ENCODE measurements at regions not wholly inside any gene's neighbourhood (a gene's known extent, or its start where the extent isn't known, plus 50 kb on each side); places are given as distances from the start of the nearest gene placed in this dataset.

- ATAC-seq (no peak), DNase-seq (no peak)
Observed at GRCh38 chr1:17976854-17977253, 130.7 kb upstream of the IGSF21 start.

- no peak for DNase-seq
- ATAC-seq: no peak
Observed at GRCh38 chr1:17978016-17978415, 129.6 kb upstream of the IGSF21 start.

GRCh38 chr1:17979815-17980214 lies 127.8 kb upstream of the IGSF21 start:
- no peak for ATAC-seq
- no peak for DNase-seq

GRCh38 chr1:17982197-17982596 lies 125.4 kb upstream of the IGSF21 start:
- ATAC-seq: no peak
- DNase-seq: no peak

- DNase-seq: peak; percentile 34
- no peak for ATAC-seq
Observed at GRCh38 chr1:17984583-17984982, 123.0 kb upstream of the IGSF21 start.

GRCh38 chr1:17986156-17986555 lies 121.4 kb upstream of the IGSF21 start:
- no peak for ATAC-seq
- no peak for DNase-seq

GRCh38 chr1:17990401-17990800 lies 117.2 kb upstream of the IGSF21 start:
- DNase-seq (no peak), ATAC-seq (no peak)

GRCh38 chr1:17991996-17992395 lies 115.6 kb upstream of the IGSF21 start:
- DNase-seq: no peak
- ATAC-seq: no peak

- DNase-seq (no peak), ATAC-seq (no peak)
Observed at GRCh38 chr1:17992800-17993199, 114.8 kb upstream of the IGSF21 start.

GRCh38 chr1:17994046-17994445 lies 113.6 kb upstream of the IGSF21 start:
- DNase-seq: no peak
- ATAC-seq: no peak

- ATAC-seq: no peak
- DNase-seq: no peak
Observed at GRCh38 chr1:17995480-17995879, 112.1 kb upstream of the IGSF21 start.

- no peak for ATAC-seq
- DNase-seq: no peak
Observed at GRCh38 chr1:17998889-17999288, 108.7 kb upstream of the IGSF21 start.

- no peak for ATAC-seq
- DNase-seq: no peak
Observed at GRCh38 chr1:17999884-18000283, 107.7 kb upstream of the IGSF21 start.

GRCh38 chr1:18001725-18002124 lies 105.9 kb upstream of the IGSF21 start:
- DNase-seq (no peak), ATAC-seq (no peak)

- DNase-seq (no peak), ATAC-seq (no peak)
Observed at GRCh38 chr1:18004278-18004677, 103.3 kb upstream of the IGSF21 start.

- DNase-seq (no peak), ATAC-seq (no peak)
Observed at GRCh38 chr1:18005238-18005637, 102.4 kb upstream of the IGSF21 start.

GRCh38 chr1:18007391-18008041 lies 100.1 kb upstream of the IGSF21 start:
- ATAC-seq (no peak), DNase-seq (no peak)

- ATAC-seq (no peak), DNase-seq (no peak)
Observed at GRCh38 chr1:18008081-18008480, 99.5 kb upstream of the IGSF21 start.

- no peak for DNase-seq
- no peak for ATAC-seq
Observed at GRCh38 chr1:18009055-18009454, 98.5 kb upstream of the IGSF21 start.

GRCh38 chr1:18009478-18009961 lies 98.1 kb upstream of the IGSF21 start:
- ATAC-seq: no peak

GRCh38 chr1:18010408-18010807 lies 97.2 kb upstream of the IGSF21 start:
- ATAC-seq (no peak), DNase-seq (no peak)

More at GRCh38 chr1:18009478-18009961, 98.1 kb upstream of the IGSF21 start:
- DNase-seq: no peak

- no peak for DNase-seq
- ATAC-seq: no peak
Observed at GRCh38 chr1:18010945-18011344, 96.7 kb upstream of the IGSF21 start.

GRCh38 chr1:18011703-18012102 lies 95.9 kb upstream of the IGSF21 start:
- DNase-seq (no peak), ATAC-seq (no peak)

GRCh38 chr1:18012686-18013085 lies 94.9 kb upstream of the IGSF21 start:
- no peak for DNase-seq

GRCh38 chr1:18013216-18013615 lies 94.4 kb upstream of the IGSF21 start:
- no peak for ATAC-seq
- DNase-seq: no peak

More at GRCh38 chr1:18012686-18013085, 94.9 kb upstream of the IGSF21 start:
- ATAC-seq: no peak

Data from stimulated activated naive CD8-positive, alpha-beta T cell treated with anti-CD3 and anti-CD28 coated beads, Interleukin-15, Interleukin-2, amounts not matched to agents 100 U/mL and 50 U/mL, for 24 hours (primary cell).